Calu3 (cell line): ENCODE measurements at regions not wholly inside any gene's neighbourhood (a gene's known extent, or its start where the extent isn't known, plus 50 kb on each side); places are given as distances from the start of the nearest gene placed in this dataset.
"Not testable (repeated sequence)": the region's sequence is repeated elsewhere in the genome, so short reads cannot be mapped to it uniquely, and the experiment has no call there.

Source experiments
- BruUV-seq: library from RNA; stranded (reverse); fragments of 400-500 nt; replicated peaks from 2 replicates; lab custom pipeline; 2021; lab: Mats Ljungman, UMichigan
- CTCF ChIA-PET: fragments of 300-600 bp; sonication (Branson Sonifier 250); formaldehyde crosslinking; loops from one replicate; lab custom pipeline; 2022; ENCODE audit warnings: antibody characterized with exemption; lab: Charles Lee
- DNase-seq: peaks from one replicate; pipeline ENCODE4 v3.0.0; 2022
- H3K27ac Mint-ChIP-seq: one replicate; pipeline ENCODE4 v1.8.0; 2022; ENCODE audit warnings: mixed read lengths; ENCODE audit not compliant: unreplicated experiment
- H3K27me3 Mint-ChIP-seq: one replicate; pipeline ENCODE4 v1.8.0; 2022; ENCODE audit warnings: mixed read lengths; ENCODE audit not compliant: unreplicated experiment
- H3K36me3 Mint-ChIP-seq: one replicate; pipeline ENCODE4 v1.8.0; 2022; ENCODE audit warnings: mild to moderate bottlenecking, moderate library complexity, mixed read lengths; ENCODE audit not compliant: insufficient read depth, unreplicated experiment
- H3K4me1 Mint-ChIP-seq: one replicate; pipeline ENCODE4 v1.8.0; 2022; ENCODE audit warnings: mild to moderate bottlenecking, low read depth, mixed read lengths; ENCODE audit not compliant: unreplicated experiment
- H3K4me3 Mint-ChIP-seq: one replicate; pipeline ENCODE4 v1.8.0; 2022; ENCODE audit warnings: mild to moderate bottlenecking, low read depth, moderate library complexity, mixed read lengths; ENCODE audit not compliant: unreplicated experiment
- H3K9me3 Mint-ChIP-seq: one replicate; pipeline ENCODE4 v1.8.0; 2022; ENCODE audit warnings: low read depth, mixed read lengths; ENCODE audit not compliant: unreplicated experiment
- CTCF ChIP-seq: fragments of 200-600 bp; IDR thresholded peaks from one replicate; pipeline ENCODE4 v1.8.0; 2022; ENCODE audit warnings: antibody characterized with exemption; ENCODE audit not compliant: unreplicated experiment
- intact Hi-C: fragments of 100-400 bp; cut with micrococcal nuclease; formaldehyde crosslinking; loops from one replicate; pipeline ENCODE4 v1.10.0; 2022; ENCODE audit not compliant: unreplicated experiment

- CTCF ChIA-PET: no interaction called here
- intact Hi-C loops: no loop called here
- Mint-ChIP-seq H3K27ac (no peak overlapping the region), H3K9me3 (peaks cover 3% of the 10 kb centered on the region), H3K27me3 (no peaks in the 10 kb centered on the region), H3K4me1 (no peaks in the 10 kb centered on the region), H3K36me3 (no peaks in the 10 kb centered on the region), H3K4me3 (no peak overlapping the region)
- no peak for TF ChIP-seq CTCF
- DNase-seq: no peak
- no TSS peak for BruUV-seq
Observed at GRCh38 chr10:33965795-33966581, 631.5 kb upstream of the NRP1 start.

- no peak for TF ChIP-seq CTCF
- no TSS peak for BruUV-seq
- CTCF ChIA-PET: no interaction called here
Observed at GRCh38 chr10:33963729-33964128, 629.3 kb upstream of the NRP1 start.

GRCh38 chr10:33956322-33956721 is 621.9 kb upstream of the NRP1 start:
- H3K27me3 Mint-ChIP-seq, intact Hi-C loops, CTCF ChIA-PET, H3K9me3 Mint-ChIP-seq, BruUV-seq, H3K4me1 Mint-ChIP-seq, H3K27ac Mint-ChIP-seq, H3K4me3 Mint-ChIP-seq, H3K36me3 Mint-ChIP-seq, DNase-seq: not testable (repeated sequence)

More at GRCh38 chr10:33963729-33964128, 629.3 kb upstream of the NRP1 start:
- DNase-seq: no peak
- H3K9me3 Mint-ChIP-seq: no peaks in the 10 kb centered on the region
- H3K27me3 Mint-ChIP-seq: no peaks in the 10 kb centered on the region
- H3K4me3 Mint-ChIP-seq: no peak overlapping the region
- no peaks in the 10 kb centered on the region for H3K4me1 Mint-ChIP-seq
- intact Hi-C loops: no loop called here
- H3K27ac Mint-ChIP-seq: no peak overlapping the region
- H3K36me3 Mint-ChIP-seq: no peaks in the 10 kb centered on the region

GRCh38 chr10:33955676-33956075 is 621.2 kb upstream of the NRP1 start:
- Mint-ChIP-seq H3K4me3 (no peak overlapping the region), H3K27ac (peak overlapping the region; percentile 21), H3K9me3 (no peaks in the 10 kb centered on the region), H3K36me3 (no peaks in the 10 kb centered on the region), H3K4me1 (peaks cover 10% of the 10 kb centered on the region), H3K27me3 (no peaks in the 10 kb centered on the region)
- no peak for DNase-seq
- no TSS peak for BruUV-seq
- intact Hi-C loops: no loop called here
- CTCF ChIA-PET: no interaction called here
- TF ChIP-seq CTCF: no peak
